Nephron (organoid): ENCODE measurements at regions not wholly inside any gene's neighbourhood (a gene's known extent, or its start where the extent isn't known, plus 50 kb on each side); places are given as distances from the start of the nearest gene placed in this dataset.

ENCODE experiments used
- H3K27ac Mint-ChIP-seq, 3 experiments: 2 replicates each; pipeline ENCODE4 v1.8.0; 2020; ENCODE audit warnings: mixed read lengths in 3 of 3, mild to moderate bottlenecking in 2 of 3, moderate library complexity in 1 of 3
- H3K27me3 Mint-ChIP-seq: 2 replicates; pipeline ENCODE4 v1.8.0; 2021; ENCODE audit warnings: low read depth, mild to moderate bottlenecking, moderate library complexity, mixed read lengths
- H3K36me3 Mint-ChIP-seq: 2 replicates; pipeline ENCODE4 v1.8.0; 2020; ENCODE audit warnings: low read depth, mixed read lengths
- H3K4me1 Mint-ChIP-seq: 2 replicates; pipeline ENCODE4 v1.8.0; 2020; ENCODE audit warnings: mixed read lengths
- H3K4me3 Mint-ChIP-seq, 3 experiments: 2 replicates each; pipeline ENCODE4 v1.8.0; 2020; ENCODE audit warnings: mild to moderate bottlenecking in 3 of 3, mixed read lengths in 3 of 3, moderate library complexity in 2 of 3
- H3K9me3 Mint-ChIP-seq: 2 replicates; pipeline ENCODE4 v1.8.0; 2020; ENCODE audit warnings: mixed read lengths
- TF ChIP-seq, protein P1 (sequence below), 3 experiments: fragments of 200-600 bp; sonication (generic); IDR thresholded peaks; one replicate each; pipeline ENCODE4 v1.5.0; 2021; ENCODE audit warnings: antibody characterized with exemption in 3 of 3; ENCODE audit not compliant: unreplicated experiment in 3 of 3

DNA sequence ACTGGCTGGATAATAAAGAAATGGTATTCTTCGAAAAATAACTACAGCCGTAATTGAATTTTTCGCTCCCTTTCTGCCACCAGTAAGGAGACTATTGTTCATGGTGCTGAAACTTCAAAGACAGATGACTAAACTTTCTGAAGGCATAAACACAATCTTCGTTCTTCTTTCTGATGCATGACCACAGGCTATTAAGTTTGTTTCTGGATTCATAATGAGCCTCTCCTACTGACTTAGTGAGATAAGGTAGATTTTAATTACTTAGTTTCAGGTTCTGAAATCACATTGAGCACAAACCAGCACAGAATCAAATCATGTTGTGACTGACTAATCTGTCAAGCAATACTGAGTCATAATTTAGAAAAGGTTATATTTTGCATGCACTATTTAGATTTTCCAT lies 441.8 kb upstream of the CCNG1 start:
- Mint-ChIP-seq H3K4me1 (no peaks in the 10 kb centered on the region), H3K36me3 (no peaks in the 10 kb centered on the region), H3K27ac (no peak overlapping the region), H3K27me3 (no peaks in the 10 kb centered on the region), H3K9me3 (no peaks in the 10 kb centered on the region), H3K4me3 (no peak overlapping the region)
- TF ChIP-seq, protein P1, sequence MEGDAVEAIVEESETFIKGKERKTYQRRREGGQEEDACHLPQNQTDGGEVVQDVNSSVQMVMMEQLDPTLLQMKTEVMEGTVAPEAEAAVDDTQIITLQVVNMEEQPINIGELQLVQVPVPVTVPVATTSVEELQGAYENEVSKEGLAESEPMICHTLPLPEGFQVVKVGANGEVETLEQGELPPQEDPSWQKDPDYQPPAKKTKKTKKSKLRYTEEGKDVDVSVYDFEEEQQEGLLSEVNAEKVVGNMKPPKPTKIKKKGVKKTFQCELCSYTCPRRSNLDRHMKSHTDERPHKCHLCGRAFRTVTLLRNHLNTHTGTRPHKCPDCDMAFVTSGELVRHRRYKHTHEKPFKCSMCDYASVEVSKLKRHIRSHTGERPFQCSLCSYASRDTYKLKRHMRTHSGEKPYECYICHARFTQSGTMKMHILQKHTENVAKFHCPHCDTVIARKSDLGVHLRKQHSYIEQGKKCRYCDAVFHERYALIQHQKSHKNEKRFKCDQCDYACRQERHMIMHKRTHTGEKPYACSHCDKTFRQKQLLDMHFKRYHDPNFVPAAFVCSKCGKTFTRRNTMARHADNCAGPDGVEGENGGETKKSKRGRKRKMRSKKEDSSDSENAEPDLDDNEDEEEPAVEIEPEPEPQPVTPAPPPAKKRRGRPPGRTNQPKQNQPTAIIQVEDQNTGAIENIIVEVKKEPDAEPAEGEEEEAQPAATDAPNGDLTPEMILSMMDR (IDR thresholded peaks at IDR 0.05; ENCODE audit: unreplicated experiment in 3 of 3), result no peak

GRCh38 chr5:162996053-162996452 lies 441.3 kb upstream of the CCNG1 start:
- Mint-ChIP-seq H3K27ac (no peak overlapping the region), H3K36me3 (no peaks in the 10 kb centered on the region), H3K4me1 (no peaks in the 10 kb centered on the region), H3K27me3 (no peaks in the 10 kb centered on the region), H3K4me3 (no peak overlapping the region), H3K9me3 (no peaks in the 10 kb centered on the region)
- TF ChIP-seq, protein P1 (IDR thresholded peaks at IDR 0.05; ENCODE audit: unreplicated experiment in 3 of 3), result no peak

DNA sequence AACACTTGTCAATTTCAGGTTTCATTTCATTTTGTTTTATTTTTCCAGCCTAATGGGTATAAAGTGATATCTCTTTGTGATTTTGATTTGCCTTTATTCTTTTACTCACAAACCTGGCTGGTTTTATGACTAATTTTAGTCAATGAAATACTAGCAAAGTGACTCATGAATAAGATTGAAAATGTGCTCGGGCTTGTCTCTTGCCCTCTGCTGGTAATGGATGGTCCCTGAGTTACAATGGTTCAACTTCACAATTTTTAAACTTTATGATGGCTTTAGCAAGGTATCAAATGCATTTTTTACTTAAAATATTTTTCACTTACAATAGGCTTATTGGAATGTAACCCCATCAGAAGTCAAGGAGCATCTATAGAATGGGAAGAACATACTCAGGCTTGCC lies 431.4 kb upstream of the CCNG1 start:
- Mint-ChIP-seq H3K27me3 (no peaks in the 10 kb centered on the region), H3K36me3 (no peaks in the 10 kb centered on the region), H3K27ac (no peak overlapping the region), H3K4me1 (no peaks in the 10 kb centered on the region), H3K9me3 (no peaks in the 10 kb centered on the region), H3K4me3 (no peak overlapping the region)
- TF ChIP-seq, protein P1 (IDR thresholded peaks at IDR 0.05; ENCODE audit: unreplicated experiment in 3 of 3), result peak in 2 of 3 experiments; percentile 9 to 14

DNA sequence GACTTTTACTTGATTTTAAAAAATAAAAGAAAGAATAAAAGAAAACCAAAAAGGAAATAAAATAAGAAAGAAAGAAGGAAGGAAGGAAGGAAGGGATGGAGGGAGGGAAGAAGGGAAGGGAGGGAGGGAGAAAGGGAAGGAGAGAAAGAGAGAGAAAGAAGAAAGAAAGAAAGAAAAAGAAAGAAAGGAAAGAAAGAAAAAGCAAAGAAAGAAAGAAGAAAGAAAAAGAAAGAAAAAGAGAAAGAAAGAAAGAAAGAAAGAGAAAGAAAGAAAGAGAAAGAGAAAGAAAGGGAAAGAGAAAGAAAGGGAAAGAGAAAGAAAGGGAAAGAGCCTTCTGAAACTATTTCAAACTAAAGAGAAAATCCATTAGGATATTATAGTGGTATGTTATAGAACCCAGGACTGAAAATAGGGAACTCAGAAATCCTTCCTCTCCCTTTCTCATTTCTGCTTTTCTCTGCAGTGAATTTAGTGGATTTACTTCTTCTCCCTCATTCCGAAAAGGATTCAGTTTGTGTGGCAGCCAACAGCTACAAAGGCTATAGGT lies 414.7 kb upstream of the CCNG1 start:
- Mint-ChIP-seq H3K4me1 (no peaks in the 10 kb centered on the region), H3K9me3 (no peaks in the 10 kb centered on the region), H3K27ac (no peak overlapping the region), H3K4me3 (no peak overlapping the region), H3K27me3 (no peaks in the 10 kb centered on the region), H3K36me3 (no peaks in the 10 kb centered on the region)
- TF ChIP-seq, protein P1 (IDR thresholded peaks at IDR 0.05; ENCODE audit: unreplicated experiment in 3 of 3), result no peak

GRCh38 chr5:163023846-163024245 lies 413.5 kb upstream of the CCNG1 start:
- Mint-ChIP-seq H3K9me3 (no peaks in the 10 kb centered on the region), H3K36me3 (no peaks in the 10 kb centered on the region), H3K27me3 (no peaks in the 10 kb centered on the region), H3K27ac (no peak overlapping the region), H3K4me1 (no peaks in the 10 kb centered on the region), H3K4me3 (no peak overlapping the region)
- TF ChIP-seq, protein P1 (IDR thresholded peaks at IDR 0.05; ENCODE audit: unreplicated experiment in 3 of 3), result no peak

- TF ChIP-seq, protein P1 (IDR thresholded peaks at IDR 0.05; ENCODE audit: unreplicated experiment in 3 of 3), result no peak
- no peaks in the 10 kb centered on the region for H3K9me3 Mint-ChIP-seq
- no peak overlapping the region for H3K27ac Mint-ChIP-seq
- H3K4me3 Mint-ChIP-seq, result no peak overlapping the region
- no peaks in the 10 kb centered on the region for H3K27me3 Mint-ChIP-seq
- no peaks in the 10 kb centered on the region for H3K4me1 Mint-ChIP-seq
- no peaks in the 10 kb centered on the region for H3K36me3 Mint-ChIP-seq
Measured at GRCh38 chr5:163024936-163025335, 412.5 kb upstream of the CCNG1 start.
